Smooth muscle cell (in vitro differentiated cells): ENCODE measurements at regions not wholly inside any gene's neighbourhood (a gene's known extent, or its start where the extent isn't known, plus 50 kb on each side); places are given as distances from the start of the nearest gene placed in this dataset.

Experiments
- DNase-seq: peaks from one replicate; lab custom pipeline; 2025; ENCODE audit not compliant: unreplicated experiment; lab: John Stamatoyannopoulos, UW
- H2AFZ ChIP-seq: fragments of 200-600 bp; sonication (generic); 2 replicates; pipeline ENCODE4 v1.6.0; 2016; ENCODE audit warnings: antibody characterized with exemption, low read depth, mild to moderate bottlenecking
- H3F3A ChIP-seq: fragments of 200-600 bp; sonication (generic); 2 replicates; pipeline ENCODE4 v1.6.0; 2017; ENCODE audit warnings: antibody characterized with exemption, low read depth
- H3K27ac ChIP-seq: fragments of 200-600 bp; sonication (generic); 2 replicates; pipeline ENCODE4 v1.5.1; 2016; ENCODE audit warnings: low read depth, mild to moderate bottlenecking
- H3K27me3 ChIP-seq: fragments of 200-600 bp; sonication (generic); 2 replicates; pipeline ENCODE4 v1.6.1; 2016; ENCODE audit warnings: low read depth, mild to moderate bottlenecking
- H3K36me3 ChIP-seq: fragments of 200-600 bp; sonication (generic); 2 replicates; pipeline ENCODE4 v1.5.1; 2016; ENCODE audit warnings: low read depth
- H3K4me1 ChIP-seq: fragments of 200-600 bp; sonication (generic); 2 replicates; pipeline ENCODE4 v1.5.1; 2016; ENCODE audit warnings: low read depth
- H3K4me2 ChIP-seq: fragments of 200-600 bp; sonication (generic); 2 replicates; pipeline ENCODE4 v1.6.0; 2016; ENCODE audit warnings: mild to moderate bottlenecking
- H3K4me3 ChIP-seq: fragments of 200-600 bp; sonication (generic); 2 replicates; pipeline ENCODE4 v1.5.1; 2016; ENCODE audit warnings: mild to moderate bottlenecking
- H3K79me2 ChIP-seq: fragments of 200-600 bp; sonication (generic); 2 replicates; pipeline ENCODE4 v1.6.0; 2016; ENCODE audit warnings: low read depth, mild to moderate bottlenecking
- H3K9ac ChIP-seq: fragments of 200-600 bp; sonication (generic); 2 replicates; pipeline ENCODE4 v1.6.0; 2016; ENCODE audit warnings: low read depth
- H3K9me3 ChIP-seq: fragments of 200-600 bp; sonication (generic); replicated peaks from 2 replicates; pipeline ENCODE4 v1.5.1; 2016; ENCODE audit warnings: low read depth
- H4K20me1 ChIP-seq: fragments of 200-600 bp; sonication (generic); 2 replicates; pipeline ENCODE4 v1.6.0; 2016; ENCODE audit warnings: low read depth
- WGBS: methylation state at CpG from one replicate; pipeline ENCODE4 v1.1.7; 2016; ENCODE audit warnings: low lambda C conversion rate; 5-methylcytosine and 5-hydroxymethylcytosine counted together
- TF ChIP-seq, protein P1 (sequence below): fragments of 200-600 bp; sonication (generic); IDR thresholded peaks from 2 replicates; pipeline ENCODE4 v1.5.1; 2017; ENCODE audit warnings: borderline replicate concordance, mild to moderate bottlenecking, antibody characterized with exemption; ENCODE audit not compliant: insufficient read depth, poor library complexity, severe bottlenecking

DNA sequence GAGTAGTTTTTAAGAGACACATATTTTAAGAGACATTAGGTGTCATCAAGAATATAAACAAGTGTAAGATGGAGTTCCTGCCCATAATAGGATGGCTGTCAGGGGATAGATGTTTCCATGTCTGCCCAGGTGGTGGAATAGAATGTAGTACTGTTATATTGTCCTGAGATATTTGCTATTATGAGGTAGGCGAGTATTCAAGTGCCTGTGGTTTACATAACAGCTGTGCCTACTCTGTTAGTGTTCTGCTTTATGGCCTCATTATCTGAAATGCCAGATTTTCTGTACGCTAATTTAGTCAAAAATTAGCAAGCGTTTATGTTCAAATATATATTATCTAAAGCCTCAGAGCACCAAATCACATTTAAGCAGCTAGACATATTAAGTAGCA, 360.2 kb upstream of the ROPN1 start:
- TF ChIP-seq, protein P1, sequence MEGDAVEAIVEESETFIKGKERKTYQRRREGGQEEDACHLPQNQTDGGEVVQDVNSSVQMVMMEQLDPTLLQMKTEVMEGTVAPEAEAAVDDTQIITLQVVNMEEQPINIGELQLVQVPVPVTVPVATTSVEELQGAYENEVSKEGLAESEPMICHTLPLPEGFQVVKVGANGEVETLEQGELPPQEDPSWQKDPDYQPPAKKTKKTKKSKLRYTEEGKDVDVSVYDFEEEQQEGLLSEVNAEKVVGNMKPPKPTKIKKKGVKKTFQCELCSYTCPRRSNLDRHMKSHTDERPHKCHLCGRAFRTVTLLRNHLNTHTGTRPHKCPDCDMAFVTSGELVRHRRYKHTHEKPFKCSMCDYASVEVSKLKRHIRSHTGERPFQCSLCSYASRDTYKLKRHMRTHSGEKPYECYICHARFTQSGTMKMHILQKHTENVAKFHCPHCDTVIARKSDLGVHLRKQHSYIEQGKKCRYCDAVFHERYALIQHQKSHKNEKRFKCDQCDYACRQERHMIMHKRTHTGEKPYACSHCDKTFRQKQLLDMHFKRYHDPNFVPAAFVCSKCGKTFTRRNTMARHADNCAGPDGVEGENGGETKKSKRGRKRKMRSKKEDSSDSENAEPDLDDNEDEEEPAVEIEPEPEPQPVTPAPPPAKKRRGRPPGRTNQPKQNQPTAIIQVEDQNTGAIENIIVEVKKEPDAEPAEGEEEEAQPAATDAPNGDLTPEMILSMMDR = no peak
- Histone ChIP-seq H3K4me1 (peaks cover 12% of the 10 kb centered on the region), H3K27me3 (no peaks in the 10 kb centered on the region), H3K4me2 (peak overlapping the region; percentile 53), H3K27ac (peak overlapping the region; percentile 21), H3K9ac (no peak overlapping the region), H2AFZ (no peak overlapping the region), H3K9me3 (no peaks in the 10 kb centered on the region), H3K79me2 (no peaks in the 10 kb centered on the region), H4K20me1 (no peaks in the 10 kb centered on the region), H3K36me3 (no peaks in the 10 kb centered on the region), H3K4me3 (no peak overlapping the region), H3F3A (no peaks in the 10 kb centered on the region)
- WGBS = 50% methylated on average over 3 of the region's 3 CpGs
- DNase-seq = no peak

DNA sequence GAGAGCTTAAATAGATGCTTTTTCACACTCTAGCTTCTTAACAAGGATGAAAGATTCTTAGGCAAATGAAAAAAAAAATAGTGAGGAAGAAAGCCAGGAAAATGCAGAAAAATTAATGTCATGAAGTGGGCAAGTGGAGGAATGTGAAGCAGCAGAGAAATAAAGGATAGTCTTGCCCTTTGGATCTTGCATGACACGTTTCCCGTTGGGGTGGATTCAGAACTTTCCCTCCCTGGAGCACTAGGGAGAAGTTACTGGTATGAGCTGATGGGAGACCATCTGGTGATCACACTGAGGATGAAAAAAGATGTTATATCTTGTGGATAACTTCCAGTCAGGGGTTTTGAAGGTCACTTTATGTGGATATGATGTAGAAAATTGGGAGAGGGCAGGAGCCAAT, 361.8 kb upstream of the ROPN1 start:
- H3K27me3 ChIP-seq = no peaks in the 10 kb centered on the region
- H3K4me3 ChIP-seq = no peak overlapping the region
- no peak overlapping the region for H3K27ac ChIP-seq
- H3K4me1 ChIP-seq = peaks cover 12% of the 10 kb centered on the region
- H2AFZ ChIP-seq = no peak overlapping the region
- no peaks in the 10 kb centered on the region for H3K9me3 ChIP-seq
- H3K4me2 ChIP-seq = no peak overlapping the region
- TF ChIP-seq, protein P1 = no peak
- DNase-seq = no peak
- H3K9ac ChIP-seq = no peak overlapping the region
- no peaks in the 10 kb centered on the region for H3K36me3 ChIP-seq
- no peaks in the 10 kb centered on the region for H3F3A ChIP-seq
- WGBS = 90% methylated on average over 2 of the region's 2 CpGs
- H3K79me2 ChIP-seq = no peaks in the 10 kb centered on the region
- H4K20me1 ChIP-seq = no peaks in the 10 kb centered on the region

DNA sequence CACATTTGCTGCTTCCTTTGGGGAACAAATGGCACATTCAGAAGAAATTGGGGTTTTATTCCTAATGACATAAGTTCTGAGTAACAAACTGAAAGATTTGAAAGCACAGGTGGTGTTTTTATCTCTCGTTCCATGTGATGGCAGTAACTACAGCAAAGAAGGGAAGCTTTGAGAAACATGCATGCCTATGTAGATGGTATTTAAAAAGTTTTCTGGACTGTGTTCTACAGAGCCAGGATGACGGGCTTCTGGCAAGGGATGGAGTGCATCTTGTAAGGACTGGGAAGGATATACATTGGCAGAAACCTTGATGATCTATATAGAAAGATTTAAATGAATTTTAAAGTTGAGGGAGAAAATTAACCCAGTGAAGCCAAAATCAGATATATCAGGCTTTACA, 362.2 kb upstream of the ROPN1 start:
- H3K9ac ChIP-seq = no peak overlapping the region
- DNase-seq = no peak

DNA sequence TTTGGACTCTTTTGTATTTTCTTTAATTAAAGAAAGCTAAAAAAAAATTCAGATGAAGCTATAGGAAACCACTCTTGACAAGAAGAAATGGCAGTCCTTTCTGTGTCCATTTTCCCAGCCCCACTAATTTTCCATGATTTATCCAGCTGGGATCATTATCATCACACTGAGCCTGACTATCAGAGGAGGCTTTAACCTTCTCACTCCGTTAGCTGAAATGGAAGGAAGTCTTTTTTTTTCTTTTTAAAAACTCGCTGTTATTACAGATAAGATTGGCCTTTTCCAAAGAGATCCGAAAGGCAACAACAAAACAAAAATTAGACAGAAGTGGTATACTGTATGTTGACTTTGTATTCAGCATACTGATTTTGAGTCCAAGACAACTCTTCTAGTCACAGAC, 366.2 kb upstream of the ROPN1 start:
- no peak overlapping the region for H3K9ac ChIP-seq
- TF ChIP-seq, protein P1 = no peak
- H3K9me3 ChIP-seq = no peaks in the 10 kb centered on the region
- H3F3A ChIP-seq = no peaks in the 10 kb centered on the region
- no peaks in the 10 kb centered on the region for H3K79me2 ChIP-seq
- no peak overlapping the region for H3K4me2 ChIP-seq
- H3K27me3 ChIP-seq = no peaks in the 10 kb centered on the region
- peaks cover 16% of the 10 kb centered on the region for H3K4me1 ChIP-seq
- no peak overlapping the region for H3K27ac ChIP-seq
- 83% methylated on average over 3 of the region's 3 CpGs for WGBS
- H4K20me1 ChIP-seq = no peaks in the 10 kb centered on the region
- H3K4me3 ChIP-seq = no peak overlapping the region
- H3K36me3 ChIP-seq = no peaks in the 10 kb centered on the region
- DNase-seq = no peak
- no peak overlapping the region for H2AFZ ChIP-seq

More for the DNA sequence above, 362.2 kb upstream of the ROPN1 start:
- Histone ChIP-seq H3K4me3 (no peak overlapping the region), H3F3A (no peaks in the 10 kb centered on the region), H4K20me1 (no peaks in the 10 kb centered on the region), H3K36me3 (no peaks in the 10 kb centered on the region), H3K4me1 (peaks cover 12% of the 10 kb centered on the region), H3K4me2 (no peak overlapping the region), H3K27me3 (no peaks in the 10 kb centered on the region), H3K27ac (no peak overlapping the region), H2AFZ (no peak overlapping the region), H3K9me3 (no peaks in the 10 kb centered on the region), H3K79me2 (no peaks in the 10 kb centered on the region)
- TF ChIP-seq, protein P1 = no peak
- WGBS = 89% methylated on average over 2 of the region's 2 CpGs
